ENCODE measurements at regions not wholly inside any gene's neighbourhood (a gene's known extent, or its start where the extent isn't known, plus 50 kb on each side); places are given as distances from the start of the nearest gene placed in this dataset.

DNA sequence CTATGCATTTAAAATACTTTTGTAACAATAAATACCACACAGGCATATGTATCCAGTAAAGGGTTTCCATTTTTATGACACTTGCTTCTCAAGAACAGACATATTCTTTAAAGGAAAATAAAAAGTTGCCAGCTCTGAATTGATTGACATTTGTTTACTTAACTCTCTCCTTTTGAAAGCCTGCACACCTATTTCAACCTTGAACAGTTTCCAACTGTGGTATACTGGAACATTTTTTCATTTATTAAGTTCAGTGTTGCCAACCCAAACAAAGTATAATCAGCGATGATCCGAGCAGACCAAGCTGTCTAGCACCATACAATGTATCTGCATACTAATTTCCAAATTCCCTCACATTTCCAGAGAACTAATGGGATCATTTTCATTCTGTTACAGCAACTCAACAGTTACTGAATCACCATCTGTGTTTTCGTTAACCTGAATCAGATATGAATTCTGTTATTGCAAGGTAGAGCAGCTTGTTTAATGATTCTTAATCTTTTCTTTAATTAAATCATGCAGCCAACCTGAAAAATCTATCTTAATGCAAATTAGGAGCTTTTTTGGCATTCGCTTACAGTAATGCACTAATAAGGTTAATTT, 725.5 kb upstream of the ZEB2 start:
- ATAC-seq, result no peak
- Histone ChIP-seq H3K27me3 (ENCODE audit: insufficient read depth) (no peaks in the 10 kb centered on the region), H2AFZ (no peak overlapping the region), H4K20me1 (replicated peaks; ENCODE audit: insufficient read depth) (no peaks in the 10 kb centered on the region), H3K79me2 (replicated peaks; ENCODE audit: insufficient read depth) (no peaks in the 10 kb centered on the region), H3K4me3 (no peak overlapping the region), H3K36me3 (ENCODE audit: insufficient read depth) (no peaks in the 10 kb centered on the region), H3K27ac (ENCODE audit: low read depth) (no peak overlapping the region), H3K4me2 (no peak overlapping the region), H3K4me1 (ENCODE audit: insufficient read depth) (no peaks in the 10 kb centered on the region), H3K9me2 (ENCODE audit: insufficient read depth) (no peaks in the 10 kb centered on the region), H3F3A (replicated peaks; ENCODE audit: low read depth) (no peaks in the 10 kb centered on the region)
- no peak for DNase-seq (ENCODE audit: low spot score)
- Mint-ChIP-seq H3K36me3 (ENCODE audit: low read depth) (no peaks in the 10 kb centered on the region), H3K27me3 (ENCODE audit: insufficient read depth, low read depth, poor library complexity) (no peaks in the 10 kb centered on the region), H3K4me1 (no peaks in the 10 kb centered on the region), H3K9me3 (no peaks in the 10 kb centered on the region), H3K27ac (no peak overlapping the region), H3K4me3 (no peak overlapping the region)
- TF ChIP-seq NANOG (IDR thresholded peaks at IDR 0.05; ENCODE audit: borderline replicate concordance) (no peak), POLR2AphosphoS5 (IDR thresholded peaks at IDR 0.05; ENCODE audit: low read depth) (no peak), EZH2 (IDR thresholded peaks at IDR 0.05; ENCODE audit: low read depth, unreplicated experiment) (no peak)
- TF ChIP-seq, protein P1, sequence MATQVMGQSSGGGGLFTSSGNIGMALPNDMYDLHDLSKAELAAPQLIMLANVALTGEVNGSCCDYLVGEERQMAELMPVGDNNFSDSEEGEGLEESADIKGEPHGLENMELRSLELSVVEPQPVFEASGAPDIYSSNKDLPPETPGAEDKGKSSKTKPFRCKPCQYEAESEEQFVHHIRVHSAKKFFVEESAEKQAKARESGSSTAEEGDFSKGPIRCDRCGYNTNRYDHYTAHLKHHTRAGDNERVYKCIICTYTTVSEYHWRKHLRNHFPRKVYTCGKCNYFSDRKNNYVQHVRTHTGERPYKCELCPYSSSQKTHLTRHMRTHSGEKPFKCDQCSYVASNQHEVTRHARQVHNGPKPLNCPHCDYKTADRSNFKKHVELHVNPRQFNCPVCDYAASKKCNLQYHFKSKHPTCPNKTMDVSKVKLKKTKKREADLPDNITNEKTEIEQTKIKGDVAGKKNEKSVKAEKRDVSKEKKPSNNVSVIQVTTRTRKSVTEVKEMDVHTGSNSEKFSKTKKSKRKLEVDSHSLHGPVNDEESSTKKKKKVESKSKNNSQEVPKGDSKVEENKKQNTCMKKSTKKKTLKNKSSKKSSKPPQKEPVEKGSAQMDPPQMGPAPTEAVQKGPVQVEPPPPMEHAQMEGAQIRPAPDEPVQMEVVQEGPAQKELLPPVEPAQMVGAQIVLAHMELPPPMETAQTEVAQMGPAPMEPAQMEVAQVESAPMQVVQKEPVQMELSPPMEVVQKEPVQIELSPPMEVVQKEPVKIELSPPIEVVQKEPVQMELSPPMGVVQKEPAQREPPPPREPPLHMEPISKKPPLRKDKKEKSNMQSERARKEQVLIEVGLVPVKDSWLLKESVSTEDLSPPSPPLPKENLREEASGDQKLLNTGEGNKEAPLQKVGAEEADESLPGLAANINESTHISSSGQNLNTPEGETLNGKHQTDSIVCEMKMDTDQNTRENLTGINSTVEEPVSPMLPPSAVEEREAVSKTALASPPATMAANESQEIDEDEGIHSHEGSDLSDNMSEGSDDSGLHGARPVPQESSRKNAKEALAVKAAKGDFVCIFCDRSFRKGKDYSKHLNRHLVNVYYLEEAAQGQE (IDR thresholded peaks at IDR 0.05; ENCODE audit: unreplicated experiment), result no peak
- TF ChIP-seq, protein P2, sequence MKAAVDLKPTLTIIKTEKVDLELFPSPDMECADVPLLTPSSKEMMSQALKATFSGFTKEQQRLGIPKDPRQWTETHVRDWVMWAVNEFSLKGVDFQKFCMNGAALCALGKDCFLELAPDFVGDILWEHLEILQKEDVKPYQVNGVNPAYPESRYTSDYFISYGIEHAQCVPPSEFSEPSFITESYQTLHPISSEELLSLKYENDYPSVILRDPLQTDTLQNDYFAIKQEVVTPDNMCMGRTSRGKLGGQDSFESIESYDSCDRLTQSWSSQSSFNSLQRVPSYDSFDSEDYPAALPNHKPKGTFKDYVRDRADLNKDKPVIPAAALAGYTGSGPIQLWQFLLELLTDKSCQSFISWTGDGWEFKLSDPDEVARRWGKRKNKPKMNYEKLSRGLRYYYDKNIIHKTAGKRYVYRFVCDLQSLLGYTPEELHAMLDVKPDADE (IDR thresholded peaks at IDR 0.05), result no peak

DNA sequence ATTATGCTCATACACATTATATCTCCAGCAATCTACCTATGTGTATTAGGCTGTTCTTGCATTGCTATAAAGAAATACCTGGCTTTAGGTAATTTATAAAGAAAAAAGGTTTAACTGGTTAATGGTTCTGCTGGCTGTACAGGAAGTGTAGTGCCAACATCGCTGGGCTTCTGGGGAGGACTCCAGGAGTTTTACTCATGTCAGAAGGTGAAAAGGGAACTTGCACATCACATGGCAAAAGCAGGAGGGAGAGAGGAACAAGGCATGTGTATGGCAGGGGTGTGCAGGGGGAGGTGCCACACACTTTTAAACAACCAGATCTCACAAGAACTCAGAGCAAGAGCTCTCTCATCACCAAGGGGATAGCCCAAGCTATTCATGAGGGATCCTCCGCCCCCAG, 715.4 kb upstream of the ZEB2 start:
- H3K27ac ChIP-seq (ENCODE audit: low read depth), result no peak overlapping the region
- TF ChIP-seq ZNF331 (CRISPR knock-in tag; IDR thresholded peaks at IDR 0.05; ENCODE audit: low read depth) (no peak), CREB1 (CRISPR knock-in tag; IDR thresholded peaks at IDR 0.05; ENCODE audit: low read depth) (no peak), EZH2phosphoT487 (IDR thresholded peaks at IDR 0.05; ENCODE audit: unreplicated experiment) (no peak), POLR2AphosphoS5 (IDR thresholded peaks at IDR 0.05; ENCODE audit: low read depth) (no peak), EZH2 (IDR thresholded peaks at IDR 0.05; ENCODE audit: low read depth, unreplicated experiment) (no peak), ZNF114 (CRISPR knock-in tag; IDR thresholded peaks at IDR 0.05) (no peak)
- TF ChIP-seq, protein P1 (IDR thresholded peaks at IDR 0.05; ENCODE audit: unreplicated experiment), result no peak
- TF ChIP-seq, protein P3, sequence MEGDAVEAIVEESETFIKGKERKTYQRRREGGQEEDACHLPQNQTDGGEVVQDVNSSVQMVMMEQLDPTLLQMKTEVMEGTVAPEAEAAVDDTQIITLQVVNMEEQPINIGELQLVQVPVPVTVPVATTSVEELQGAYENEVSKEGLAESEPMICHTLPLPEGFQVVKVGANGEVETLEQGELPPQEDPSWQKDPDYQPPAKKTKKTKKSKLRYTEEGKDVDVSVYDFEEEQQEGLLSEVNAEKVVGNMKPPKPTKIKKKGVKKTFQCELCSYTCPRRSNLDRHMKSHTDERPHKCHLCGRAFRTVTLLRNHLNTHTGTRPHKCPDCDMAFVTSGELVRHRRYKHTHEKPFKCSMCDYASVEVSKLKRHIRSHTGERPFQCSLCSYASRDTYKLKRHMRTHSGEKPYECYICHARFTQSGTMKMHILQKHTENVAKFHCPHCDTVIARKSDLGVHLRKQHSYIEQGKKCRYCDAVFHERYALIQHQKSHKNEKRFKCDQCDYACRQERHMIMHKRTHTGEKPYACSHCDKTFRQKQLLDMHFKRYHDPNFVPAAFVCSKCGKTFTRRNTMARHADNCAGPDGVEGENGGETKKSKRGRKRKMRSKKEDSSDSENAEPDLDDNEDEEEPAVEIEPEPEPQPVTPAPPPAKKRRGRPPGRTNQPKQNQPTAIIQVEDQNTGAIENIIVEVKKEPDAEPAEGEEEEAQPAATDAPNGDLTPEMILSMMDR (conservative IDR thresholded peaks at IDR 0.05; ENCODE audit: low read depth in 2 of 2), result no peak
- TF ChIP-seq, protein P2 (IDR thresholded peaks at IDR 0.05), result no peak

More for the DNA sequence above, 715.4 kb upstream of the ZEB2 start:
- Histone ChIP-seq H3K4me3 (no peak overlapping the region), H3K9me2 (ENCODE audit: insufficient read depth) (no peaks in the 10 kb centered on the region), H3F3A (replicated peaks; ENCODE audit: low read depth) (no peaks in the 10 kb centered on the region), H3K36me3 (ENCODE audit: insufficient read depth) (no peaks in the 10 kb centered on the region), H3K4me1 (ENCODE audit: insufficient read depth) (no peaks in the 10 kb centered on the region), H2AFZ (no peak overlapping the region), H3K79me2 (replicated peaks; ENCODE audit: insufficient read depth) (no peaks in the 10 kb centered on the region), H3K4me2 (no peak overlapping the region), H4K20me1 (replicated peaks; ENCODE audit: insufficient read depth) (no peaks in the 10 kb centered on the region), H3K27me3 (ENCODE audit: insufficient read depth) (no peaks in the 10 kb centered on the region)
- Mint-ChIP-seq H3K36me3 (ENCODE audit: low read depth) (no peaks in the 10 kb centered on the region), H3K27me3 (ENCODE audit: insufficient read depth, low read depth, poor library complexity) (no peaks in the 10 kb centered on the region), H3K4me3 (no peak overlapping the region), H3K9me3 (no peaks in the 10 kb centered on the region), H3K4me1 (peaks cover 12% of the 10 kb centered on the region; the same call in 2 of the 3 replicates), H3K27ac (no peak overlapping the region; the same call in 1 of the 2 replicates)
- DNase-seq (ENCODE audit: low spot score) (no peak), ATAC-seq (no peak)

Data from GM23338 (cell line).